ENCODE measurements at regions not wholly inside any gene's neighbourhood (a gene's known extent, or its start where the extent isn't known, plus 50 kb on each side); places are given as distances from the start of the nearest gene placed in this dataset.
A peak's percentile ranks its signal among the peaks of the same experiment; 100 is the strongest.

- Mint-ChIP-seq H3K4me3 (no peak overlapping the region), H3K36me3 (ENCODE audit: low read depth) (no peaks in the 10 kb centered on the region), H3K4me1 (ENCODE audit: low read depth) (no peaks in the 10 kb centered on the region), H3K27ac (no peak overlapping the region), H3K9me3 (no peaks in the 10 kb centered on the region), H3K27me3 (peaks cover 6% of the 10 kb centered on the region)
- no peaks in the 10 kb centered on the region for H3K4me1 ChIP-seq (ENCODE audit: insufficient read depth, low read length)
- no peak overlapping the region for H3K4me3 ChIP-seq (ENCODE audit: low read length)
- CTCF ChIA-PET, result no interaction called here
- intact Hi-C loops (cut with DNase I, micrococcal nuclease), result no loop called here
- no peaks in the 10 kb centered on the region for H3K36me3 ChIP-seq (ENCODE audit: insufficient read depth, low read length)
- POLR2A ChIA-PET, result no interaction called here
- H3K9me3 ChIP-seq (ENCODE audit: control insufficient read depth in 1 of 2, insufficient read depth in 1 of 2, low read length in 2 of 2), result no peaks in the 10 kb centered on the region
- peaks cover 0 to 3% of the 10 kb centered on the region in 2 experiments for H3K27me3 ChIP-seq (ENCODE audit: control insufficient read depth in 1 of 2, insufficient read depth in 2 of 2, low read length in 2 of 2)
- H3K27ac ChIP-seq (ENCODE audit: low read depth in 1 of 2, low read length in 2 of 2), result no peak overlapping the region
- DNase-seq (no peak), ATAC-seq (ENCODE audit: poor library complexity) (no peak)
- TF ChIP-seq CTCF (IDR thresholded peaks at IDR 0.05), result no peak
Observed at GRCh38 chr6:168922436-168922835, 331.2 kb downstream of the THBS2 start.

- no peak for DNase-seq
- H3K36me3 Mint-ChIP-seq (ENCODE audit: low read depth), result no peaks in the 10 kb centered on the region
- peaks cover 0 to 3% of the 10 kb centered on the region in 2 experiments for H3K27me3 ChIP-seq (ENCODE audit: control insufficient read depth in 1 of 2, insufficient read depth in 2 of 2, low read length in 2 of 2)
- ChIA-PET POLR2A (no interaction called here), CTCF (no interaction called here)
- no peak for ATAC-seq (ENCODE audit: poor library complexity)
- no peaks in the 10 kb centered on the region for H3K36me3 ChIP-seq (ENCODE audit: insufficient read depth, low read length)
- H3K4me3 Mint-ChIP-seq, result no peak overlapping the region
- H3K9me3 Mint-ChIP-seq, result no peaks in the 10 kb centered on the region
- H3K4me1 ChIP-seq (ENCODE audit: insufficient read depth, low read length), result no peaks in the 10 kb centered on the region
- TF ChIP-seq CTCF (IDR thresholded peaks at IDR 0.05), result no peak
- H3K4me1 Mint-ChIP-seq (ENCODE audit: low read depth), result no peaks in the 10 kb centered on the region
- no peak overlapping the region for H3K27ac ChIP-seq (ENCODE audit: low read depth in 1 of 2, low read length in 2 of 2)
- intact Hi-C loops (cut with DNase I, micrococcal nuclease), result no loop called here
- no peaks in the 10 kb centered on the region for H3K27me3 Mint-ChIP-seq
- H3K9me3 ChIP-seq (ENCODE audit: control insufficient read depth in 1 of 2, insufficient read depth in 1 of 2, low read length in 2 of 2), result no peaks in the 10 kb centered on the region
- H3K4me3 ChIP-seq (ENCODE audit: low read length), result no peak overlapping the region
- H3K27ac Mint-ChIP-seq, result no peak overlapping the region
Observed at GRCh38 chr6:168920289-168920688, 333.4 kb downstream of the THBS2 start.

GRCh38 chr6:168919470-168920179 is 334.0 kb downstream of the THBS2 start:
- Histone ChIP-seq H3K9me3 (ENCODE audit: control insufficient read depth in 1 of 2, insufficient read depth in 1 of 2, low read length in 2 of 2) (no peaks in the 10 kb centered on the region), H3K27ac (ENCODE audit: low read depth in 1 of 2, low read length in 2 of 2) (no peak overlapping the region), H3K36me3 (ENCODE audit: insufficient read depth, low read length) (no peaks in the 10 kb centered on the region), H3K4me1 (ENCODE audit: insufficient read depth, low read length) (no peaks in the 10 kb centered on the region), H3K27me3 (ENCODE audit: control insufficient read depth in 1 of 2, insufficient read depth in 2 of 2, low read length in 2 of 2) (peaks cover 0 to 3% of the 10 kb centered on the region in 2 experiments), H3K4me3 (ENCODE audit: low read length) (no peak overlapping the region)
- intact Hi-C loops (cut with DNase I, micrococcal nuclease), result no loop called here
- Mint-ChIP-seq H3K9me3 (no peaks in the 10 kb centered on the region), H3K4me1 (ENCODE audit: low read depth) (no peaks in the 10 kb centered on the region), H3K36me3 (ENCODE audit: low read depth) (no peaks in the 10 kb centered on the region), H3K27ac (no peak overlapping the region), H3K27me3 (no peaks in the 10 kb centered on the region), H3K4me3 (no peak overlapping the region)
- DNase-seq (peak in 1 of 14 experiments; percentile 45), ATAC-seq (ENCODE audit: poor library complexity) (no peak)
- CTCF ChIA-PET, result no interaction called here
- TF ChIP-seq CTCF (IDR thresholded peaks at IDR 0.05), result no peak
- POLR2A ChIA-PET, result no interaction called here
